Ramos (cell line): ENCODE measurements at regions not wholly inside any gene's neighbourhood (a gene's known extent, or its start where the extent isn't known, plus 50 kb on each side); places are given as distances from the start of the nearest gene placed in this dataset.

ENCODE experiments used
- in situ Hi-C: fragments of 300-500 bp; cut with MboI; formaldehyde crosslinking; loops from one replicate; pipeline ENCODE4 v1.14.3; 2022; ENCODE audit warnings: low sequenced_read_pairs; ENCODE audit not compliant: unreplicated experiment

DNA sequence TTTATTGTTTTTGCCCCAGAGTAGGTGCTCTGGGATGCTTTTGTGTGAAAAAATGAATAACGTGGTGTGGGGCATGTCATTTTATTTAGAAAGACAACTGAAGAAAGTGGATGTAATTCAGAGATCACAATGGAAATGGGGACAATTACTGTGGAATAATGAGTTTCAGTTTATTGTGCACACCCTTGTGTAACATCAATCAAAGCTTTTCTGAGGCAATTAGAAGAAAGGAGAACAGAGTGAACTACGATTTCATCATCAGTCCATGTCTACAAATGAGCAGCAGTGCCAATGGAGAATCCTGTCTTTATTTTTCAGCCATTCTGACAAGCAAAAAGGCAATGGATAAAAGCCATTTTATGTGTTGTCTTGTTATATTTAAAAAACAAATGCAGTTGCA lies 339.2 kb downstream of the TMA16 start:
- in situ Hi-C loops: no loop called here

DNA sequence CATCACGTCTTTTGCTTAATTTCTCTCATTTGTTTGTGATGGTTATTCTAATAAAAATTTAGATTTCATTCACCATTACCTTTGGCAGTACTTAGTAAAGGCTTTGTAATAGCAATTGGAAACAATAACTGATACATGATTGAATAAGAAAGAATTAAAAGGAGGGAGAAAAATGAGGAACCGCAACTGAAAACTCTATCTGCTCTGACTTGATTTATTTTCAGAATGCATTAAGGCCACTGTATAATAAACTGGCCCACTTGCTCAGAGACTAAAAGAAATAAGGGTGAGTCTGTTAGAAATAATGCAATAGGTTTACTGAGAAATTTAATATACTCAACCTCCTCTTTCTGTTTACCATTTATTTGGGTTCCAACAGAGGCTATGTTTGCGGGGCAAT lies 351.5 kb downstream of the TMA16 start:
- in situ Hi-C loops: no loop called here

DNA sequence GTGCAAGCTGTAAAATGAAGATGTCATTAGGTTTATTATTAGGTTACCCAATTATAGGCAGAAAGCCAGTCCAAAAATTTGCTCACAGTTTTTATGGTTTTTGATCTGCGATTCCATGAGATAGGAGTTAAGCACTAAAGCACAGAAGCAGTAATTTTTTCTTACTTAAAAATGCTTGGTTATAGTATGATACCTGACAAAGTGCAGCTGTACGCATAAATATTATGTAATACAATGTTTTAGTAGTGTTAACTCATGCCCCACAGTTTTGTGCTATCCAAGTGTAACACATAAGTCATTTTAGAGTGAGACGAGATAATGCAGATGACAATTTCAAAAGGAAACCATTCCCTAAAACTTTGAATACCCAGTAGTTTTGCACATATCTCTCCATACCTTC lies 357.8 kb downstream of the TMA16 start:
- in situ Hi-C loops: no loop called here

DNA sequence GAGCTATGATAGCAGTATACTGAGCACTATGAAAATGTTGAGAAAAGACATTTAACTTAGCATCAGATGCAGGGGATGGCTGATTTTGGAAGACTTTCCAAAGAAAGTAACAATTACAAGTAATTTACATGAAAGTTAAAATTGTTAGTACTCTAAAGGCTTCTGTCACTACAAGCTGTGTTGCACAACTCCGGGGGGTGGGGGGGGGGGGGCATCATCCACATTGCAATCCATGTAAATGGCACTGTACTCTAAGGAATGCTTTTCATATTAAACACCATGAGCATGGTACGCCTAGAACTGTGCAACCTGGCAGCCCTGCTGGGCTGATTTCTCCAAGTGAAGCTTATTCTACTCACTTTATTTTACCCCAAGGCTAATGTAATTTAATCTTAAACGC lies 363.4 kb downstream of the TMA16 start:
- in situ Hi-C loops: no loop called here

DNA sequence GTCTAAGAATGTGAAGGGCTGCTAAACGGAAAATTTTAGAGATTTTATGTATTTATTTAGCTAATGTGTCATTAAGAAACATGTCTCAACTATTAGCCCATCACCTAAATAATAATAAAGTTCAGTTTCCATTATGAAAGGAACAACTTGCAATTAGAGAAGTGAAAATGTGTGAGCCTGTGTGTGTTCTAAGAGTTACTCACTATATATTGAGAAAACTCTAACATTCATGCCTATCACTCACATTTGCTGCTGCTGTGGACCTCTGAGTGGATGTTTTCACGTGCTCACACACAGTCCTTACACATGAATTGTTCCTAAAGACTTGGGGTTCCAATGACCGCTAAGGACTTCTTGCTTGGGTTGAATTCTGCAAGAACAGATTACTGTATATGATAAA lies 364.0 kb downstream of the TMA16 start:
- in situ Hi-C loops: no loop called here

DNA sequence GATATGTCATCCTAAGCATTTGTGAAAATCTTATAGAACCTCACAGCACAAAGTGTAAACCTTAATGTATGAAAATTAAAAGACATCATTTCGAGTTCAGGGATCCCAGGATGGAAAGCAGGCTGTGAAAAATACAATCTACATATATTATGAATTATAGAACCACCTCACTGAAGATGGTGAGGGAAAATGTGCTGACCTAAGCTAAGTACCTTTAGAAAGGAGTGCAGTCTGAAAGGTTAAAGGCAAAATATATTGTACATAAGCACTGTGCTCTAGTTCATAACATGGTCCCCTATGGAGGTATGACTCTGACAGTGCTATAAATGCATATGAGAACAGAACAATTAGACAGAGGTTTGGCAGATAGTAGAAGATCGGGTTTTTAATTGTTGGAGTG lies 368.6 kb downstream of the TMA16 start:
- in situ Hi-C loops: no loop called here

DNA sequence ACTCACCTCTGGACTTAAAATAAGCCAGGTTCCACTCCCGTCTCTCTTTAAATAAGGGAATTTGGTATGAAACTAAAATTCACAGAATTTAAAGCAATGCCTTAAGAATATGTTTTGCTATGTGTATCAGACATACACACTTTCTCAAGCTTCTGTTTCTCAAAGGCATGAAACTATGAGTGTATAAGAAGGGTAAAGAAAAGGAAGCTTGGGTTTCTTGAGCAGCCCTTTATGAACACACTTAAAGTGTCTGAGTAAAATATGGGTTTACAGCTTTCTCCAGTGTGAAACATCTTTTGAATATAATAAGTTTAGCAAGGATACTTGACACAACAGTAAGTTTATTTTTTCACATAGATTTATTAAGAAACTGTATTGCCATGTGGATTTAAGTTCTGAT lies 370.5 kb downstream of the TMA16 start:
- in situ Hi-C loops: no loop called here

DNA sequence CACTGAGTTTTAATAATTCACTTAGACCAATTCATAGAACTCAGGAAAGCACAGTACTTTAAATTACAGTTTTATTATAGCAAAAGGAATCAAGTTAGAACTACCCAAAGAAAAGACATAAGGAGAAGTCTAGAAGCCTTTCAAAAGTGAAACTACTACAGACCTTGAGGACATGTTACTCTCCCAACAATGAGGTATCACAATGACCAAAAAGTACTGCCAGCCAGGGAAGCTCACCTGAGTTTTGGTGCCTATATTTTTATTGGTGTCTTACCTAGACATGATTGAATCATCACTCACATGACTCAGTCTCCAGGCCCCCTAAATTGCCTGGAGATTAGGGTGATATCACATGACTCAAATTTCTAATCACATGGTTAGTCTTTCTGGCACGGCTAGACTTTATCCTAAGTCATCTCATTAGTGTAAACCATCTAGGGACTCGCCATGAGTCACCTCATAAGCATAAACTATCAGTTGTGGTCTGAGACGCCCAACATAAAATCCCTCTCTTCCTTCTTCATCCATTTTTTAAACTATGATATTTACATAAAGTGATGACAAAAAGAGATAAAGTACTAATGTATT lies 372.3 kb downstream of the TMA16 start:
- in situ Hi-C loops: no loop called here

DNA sequence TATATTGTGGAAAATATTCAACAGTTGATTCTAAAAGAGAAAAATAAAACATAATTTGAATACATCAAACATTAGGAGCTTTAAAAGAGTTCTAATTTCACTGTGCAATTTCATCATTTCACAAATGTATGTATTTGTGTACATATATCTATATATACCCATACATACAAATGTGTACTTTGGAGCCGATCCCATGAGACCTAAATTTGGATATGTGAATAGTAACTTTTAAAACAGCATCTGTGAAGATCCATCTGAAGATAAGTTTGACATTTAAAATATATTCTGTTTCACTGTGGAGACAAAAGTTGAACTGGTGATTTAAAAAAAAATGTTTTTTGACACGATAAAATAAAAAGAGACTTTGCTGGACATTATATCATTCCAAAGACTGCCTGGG lies 374.0 kb downstream of the TMA16 start:
- in situ Hi-C loops: no loop called here

DNA sequence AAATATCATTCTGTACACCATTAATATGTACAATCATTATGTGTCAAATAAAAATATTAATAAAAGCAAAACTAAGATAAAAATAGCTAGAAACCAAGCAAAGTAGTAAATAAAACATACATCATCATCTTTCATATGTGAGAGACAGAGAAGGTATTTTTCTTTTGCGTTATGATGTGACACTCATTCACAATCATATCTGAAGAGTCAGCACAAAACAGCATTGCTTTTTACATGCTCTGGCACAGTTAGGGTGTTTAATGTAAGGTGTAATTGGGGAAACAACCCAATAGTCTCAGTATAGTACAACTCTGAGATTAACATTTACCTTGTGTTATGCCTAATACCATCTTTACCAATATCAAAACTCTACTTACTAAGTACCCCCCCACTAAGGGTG lies 376.6 kb downstream of the TMA16 start:
- in situ Hi-C loops: no loop called here

DNA sequence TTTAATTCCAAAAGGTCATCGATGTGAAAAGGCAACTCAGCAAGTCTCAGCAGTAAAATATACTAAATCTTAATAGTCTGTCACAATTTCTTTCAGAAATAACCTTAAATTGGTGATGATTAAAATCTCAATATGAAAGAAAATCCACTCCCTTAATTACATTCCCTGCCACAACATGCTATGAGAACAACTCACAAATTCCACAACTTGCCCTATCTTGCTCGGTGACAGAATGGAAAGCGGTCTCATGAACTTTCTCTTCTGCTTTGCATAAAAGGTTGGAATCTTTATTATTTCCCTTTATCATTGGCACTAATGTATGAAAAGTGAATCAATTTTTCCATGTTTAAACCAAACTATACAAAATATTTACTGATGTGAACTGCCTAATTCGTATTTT lies 380.8 kb downstream of the TMA16 start:
- in situ Hi-C loops: no loop called here

DNA sequence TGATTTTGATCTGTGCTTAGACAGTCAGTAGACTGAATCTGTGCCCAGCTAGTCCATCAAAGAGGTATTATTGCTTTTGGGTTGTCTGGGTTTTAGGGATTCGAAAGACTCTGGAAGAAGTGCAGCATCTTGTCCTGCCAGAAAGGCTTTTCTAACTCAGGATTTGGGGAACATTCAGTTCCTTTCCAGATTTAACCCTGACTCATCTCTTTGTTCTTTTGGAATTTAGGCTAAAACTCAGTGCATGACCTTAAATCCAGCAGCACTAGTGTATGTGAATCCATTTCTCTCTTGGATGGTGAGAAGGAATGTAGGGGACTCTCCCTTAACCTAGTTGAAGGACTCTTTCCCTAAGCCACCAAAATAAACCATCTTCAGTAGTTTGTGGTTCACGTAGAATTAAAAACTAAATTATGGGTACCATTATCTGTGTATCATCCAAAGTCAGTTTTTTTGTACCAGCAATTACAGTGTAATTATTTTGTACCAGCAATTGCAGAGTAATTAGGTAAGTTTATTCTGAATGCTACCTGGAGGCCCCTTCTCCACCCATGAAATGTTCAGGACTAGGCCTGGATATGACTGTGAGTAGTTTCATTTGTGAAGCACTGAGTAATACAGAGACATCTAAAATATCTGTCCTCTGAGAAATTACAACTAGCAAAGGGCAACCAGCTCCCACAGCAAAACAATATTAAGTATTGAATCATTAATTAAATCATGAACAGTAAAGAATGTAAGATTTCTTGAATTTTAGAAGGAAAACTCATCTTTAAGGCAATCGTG lies 384.0 kb downstream of the TMA16 start:
- in situ Hi-C loops: no loop called here

DNA sequence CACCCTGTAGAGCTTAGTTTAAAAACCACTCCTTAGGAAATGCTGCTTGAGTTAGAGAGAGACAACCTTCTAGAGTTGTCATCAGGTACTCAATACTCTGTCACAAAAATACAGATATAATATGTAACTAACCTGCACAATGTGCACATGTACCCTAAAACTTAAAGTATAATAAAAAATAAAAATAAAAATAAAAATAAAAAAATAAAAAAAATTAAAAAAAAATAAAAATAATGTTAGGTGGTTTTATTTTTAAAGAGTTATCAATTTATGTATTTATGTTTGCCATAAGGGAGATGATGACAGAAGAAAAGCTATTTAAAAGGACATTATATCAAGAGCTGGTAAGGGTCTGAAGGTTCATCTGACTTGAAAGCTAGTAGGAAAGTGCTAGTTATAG lies 397.9 kb downstream of the TMA16 start:
- in situ Hi-C loops: no loop called here

DNA sequence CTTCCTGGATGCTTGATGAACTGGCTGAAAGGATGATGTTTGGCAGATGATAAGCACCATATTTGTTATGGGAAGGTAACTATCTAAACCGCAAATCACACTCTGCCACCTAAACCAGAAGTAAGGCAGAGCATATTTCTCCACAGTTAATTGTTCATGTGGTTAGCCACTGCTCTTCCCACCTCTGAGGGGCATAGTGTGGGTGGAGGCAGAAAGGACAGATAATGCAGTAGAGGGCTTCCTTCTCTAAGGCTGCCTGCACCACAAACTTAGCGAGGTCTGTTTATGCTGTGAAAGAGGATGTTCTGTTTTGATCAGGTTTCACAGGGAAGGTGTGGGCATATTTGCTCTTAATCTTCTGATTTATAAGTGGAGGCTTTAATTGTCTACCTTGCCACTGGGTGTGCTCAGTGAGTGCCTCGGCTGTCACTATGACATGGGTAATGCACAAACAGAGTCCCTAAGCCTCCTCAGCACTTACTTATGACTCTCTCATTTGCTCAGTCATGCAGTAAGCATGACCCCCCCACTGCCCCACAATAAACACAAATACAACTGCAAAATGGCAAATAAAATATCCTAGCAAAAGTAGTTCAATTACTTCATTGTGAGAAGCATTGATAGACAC lies 401.0 kb downstream of the TMA16 start:
- in situ Hi-C loops: no loop called here

DNA sequence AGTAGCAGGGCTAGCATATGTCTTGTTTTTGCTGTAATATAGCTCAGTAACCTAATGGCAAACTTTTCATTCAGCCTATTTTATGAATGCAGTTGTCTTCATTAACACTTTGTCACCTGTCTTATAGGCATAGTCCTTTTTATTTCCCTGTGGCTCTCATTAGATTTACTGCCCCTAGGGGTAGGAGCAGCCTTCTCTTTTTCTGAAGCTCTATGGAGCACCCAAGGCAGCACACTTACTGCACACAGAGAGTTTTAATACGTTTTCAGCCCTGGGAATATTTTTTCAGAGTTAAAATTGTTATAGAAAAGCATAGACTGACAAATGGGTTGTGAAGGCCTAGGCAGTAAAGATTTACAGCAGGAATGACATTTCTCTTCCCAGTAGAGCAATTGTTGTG lies 406.8 kb downstream of the TMA16 start:
- in situ Hi-C loops: no loop called here

DNA sequence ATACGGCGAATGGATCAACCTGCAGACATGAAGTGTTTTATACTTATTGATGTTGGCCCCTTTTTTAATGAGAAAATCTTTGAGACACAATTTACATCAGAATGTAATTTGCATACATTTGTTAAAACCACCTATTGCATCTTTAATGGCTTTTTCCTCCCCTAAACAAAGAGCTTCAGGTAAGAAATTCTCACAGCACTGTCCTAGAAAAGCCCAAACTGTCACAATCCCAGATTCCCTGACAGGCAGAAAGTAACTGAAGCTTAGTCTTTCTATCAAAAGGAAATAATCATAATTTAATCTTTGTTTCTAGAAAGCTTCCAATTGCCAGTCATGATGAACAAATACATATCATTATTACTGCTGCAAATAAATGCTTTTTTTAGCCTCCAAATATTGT lies 407.9 kb downstream of the TMA16 start:
- in situ Hi-C loops: no loop called here

DNA sequence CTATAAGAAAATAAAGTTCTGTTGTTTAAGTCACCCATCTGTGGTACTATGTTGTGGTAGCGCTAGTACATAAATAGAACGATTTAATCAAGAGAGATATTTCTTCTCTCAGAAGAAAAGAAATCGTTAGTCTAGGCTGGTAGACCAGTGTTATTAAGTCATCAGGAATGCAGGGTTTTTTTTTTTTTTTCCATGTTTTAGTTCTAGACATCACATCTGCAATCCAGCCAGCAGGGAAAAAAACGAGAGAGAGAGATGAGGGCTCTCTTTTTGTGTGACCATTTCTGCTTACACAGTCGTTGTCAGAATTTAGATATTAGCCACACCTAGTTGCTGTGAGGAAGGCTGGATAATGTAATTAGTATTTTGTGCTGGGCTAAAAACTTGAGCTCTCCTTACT lies 417.4 kb downstream of the TMA16 start:
- in situ Hi-C loops: no loop called here

DNA sequence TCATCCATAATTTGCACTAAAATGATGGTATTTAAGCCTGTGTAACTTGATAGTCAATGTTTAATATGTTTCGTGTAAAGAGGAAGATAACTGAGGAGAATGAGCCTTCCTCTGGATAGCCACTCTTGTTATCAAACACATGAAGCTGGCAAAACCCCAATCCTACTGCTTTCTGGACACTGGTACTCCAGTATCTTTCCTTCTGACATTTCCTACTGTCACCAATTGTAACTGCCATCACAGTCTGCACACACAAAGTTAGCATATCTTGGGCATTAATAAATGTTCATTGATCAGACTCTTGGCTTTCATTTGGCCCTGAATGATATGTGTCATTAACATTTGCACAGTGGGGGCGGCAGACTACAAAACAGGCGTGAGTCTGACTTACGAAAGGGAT lies 419.1 kb downstream of the TMA16 start:
- in situ Hi-C loops: no loop called here

DNA sequence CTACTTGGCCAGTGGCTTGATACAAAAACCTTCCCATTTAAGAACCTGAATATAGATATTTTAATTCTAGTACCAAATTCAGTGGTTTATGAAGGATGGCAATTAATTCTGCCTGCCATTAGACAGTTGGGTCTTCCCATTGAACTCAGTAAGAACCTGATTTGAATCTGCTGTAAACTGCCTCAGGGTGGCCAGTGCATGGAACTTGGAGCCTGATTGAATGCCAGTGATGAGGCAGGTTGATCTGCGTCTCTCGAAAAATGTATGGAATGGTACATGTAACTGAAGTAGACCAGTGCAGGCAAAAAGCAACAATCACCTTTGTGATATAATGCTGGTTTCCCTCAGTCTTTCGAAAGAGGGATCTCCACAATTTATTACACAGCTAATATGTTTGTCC lies 421.4 kb downstream of the TMA16 start:
- in situ Hi-C loops: no loop called here

DNA sequence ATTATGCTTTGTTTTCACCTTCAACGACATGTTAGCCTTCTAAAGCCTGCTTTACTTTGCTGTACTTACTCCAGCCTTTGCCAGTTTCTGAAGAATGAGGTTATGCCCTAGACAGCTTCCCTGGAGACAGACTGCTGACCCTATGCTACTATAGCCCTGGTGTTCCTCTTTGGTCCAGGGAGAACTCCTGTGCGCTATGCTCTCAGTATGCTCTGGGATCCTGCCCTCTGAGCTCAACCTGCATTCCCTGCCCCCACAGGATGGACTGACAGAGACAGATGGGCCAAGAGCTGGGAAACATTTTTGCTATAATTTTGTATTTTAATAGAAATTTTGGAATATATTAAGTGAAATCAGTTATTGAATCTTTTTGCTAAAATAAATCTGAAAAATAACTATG lies 425.9 kb downstream of the TMA16 start:
- in situ Hi-C loops: no loop called here

DNA sequence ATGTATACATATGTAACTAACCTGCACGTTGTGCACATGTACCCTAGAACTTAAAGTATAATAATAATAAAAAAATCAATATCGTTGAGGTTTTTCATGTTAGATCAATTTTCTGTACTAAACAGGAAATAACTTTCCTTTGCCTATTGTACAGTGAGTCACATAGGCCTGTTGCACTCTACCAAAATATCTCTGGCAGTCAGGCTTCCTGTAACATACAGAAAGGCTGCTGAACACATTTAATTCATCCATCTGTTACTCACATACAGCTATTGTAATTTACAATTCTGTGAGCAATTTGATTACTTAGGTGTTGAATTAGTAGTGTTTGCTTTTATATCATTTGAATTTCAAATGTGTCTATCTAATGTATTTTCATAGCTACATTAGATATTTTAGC lies 427.8 kb downstream of the TMA16 start:
- in situ Hi-C loops: no loop called here

DNA sequence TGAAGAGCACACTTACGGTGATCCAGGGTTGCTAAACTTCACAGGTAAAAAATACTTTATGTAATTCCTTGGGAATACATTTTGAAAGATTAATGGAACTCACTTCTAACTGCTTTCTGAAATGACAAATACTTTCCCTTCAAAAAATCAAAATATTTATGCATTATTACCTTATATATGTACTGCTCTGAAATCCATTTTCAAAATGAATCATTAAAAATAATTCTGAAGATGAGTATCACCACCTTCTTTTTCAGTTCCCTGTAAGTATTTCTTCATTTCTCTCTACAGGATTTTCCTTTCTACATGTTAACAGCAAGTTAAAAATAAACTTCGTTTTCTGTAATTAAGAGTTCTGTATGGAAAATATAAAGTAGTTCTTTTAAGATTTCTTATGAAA lies 428.6 kb downstream of the TMA16 start:
- in situ Hi-C loops: no loop called here
